ENCODE measurements at regions not wholly inside any gene's neighbourhood (a gene's known extent, or its start where the extent isn't known, plus 50 kb on each side); places are given as distances from the start of the nearest gene placed in this dataset.

DNA sequence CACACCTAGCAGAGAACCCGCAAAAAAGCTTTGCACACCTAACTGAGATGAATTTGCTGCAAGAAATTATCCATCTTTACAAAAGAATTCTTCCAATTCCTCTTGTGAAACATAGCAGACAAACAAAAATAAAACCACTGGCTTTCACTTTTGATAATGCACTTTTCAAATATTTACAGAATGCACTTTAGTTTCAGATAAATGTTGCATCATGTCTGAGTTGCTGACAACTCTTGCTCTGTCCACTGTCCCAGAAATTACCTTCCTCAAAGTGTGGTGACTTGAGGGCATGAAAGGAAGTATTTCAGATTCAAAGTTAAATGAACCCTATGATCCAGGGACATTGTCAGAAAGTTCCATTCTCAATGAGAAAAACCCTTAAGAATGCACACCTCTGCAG lies 256.2 kb upstream of the PARD3B start:
- in situ Hi-C loops (cut with HindIII; ENCODE audit: extremely low pct_ligation_motif_present, low pct_unique_long_range_greater_than_20kb) = no loop called here
- TF ChIP-seq CBFB (CRISPR knock-in tag; IDR thresholded peaks at IDR 0.05) (no peak), ELF1 (CRISPR knock-in tag; IDR thresholded peaks at IDR 0.05) (no peak), ATF4 (CRISPR knock-in tag; IDR thresholded peaks at IDR 0.05) (peak in 1 of 2 experiments; percentile 48; a peak in 1 of 4 replicates), CEBPB (IDR thresholded peaks at IDR 0.05; ENCODE audit: borderline replicate concordance, low read depth, low read length) (peak; percentile 63; the same call in 1 of the 2 replicates)
- no peaks in the 10 kb centered on the region for H4K20me1 ChIP-seq (ENCODE audit: insufficient read depth, low read length)
- H3K27ac ChIP-seq (ENCODE audit: extremely low read length, insufficient read depth, low read length) = no peak overlapping the region
- H3K4me1 ChIP-seq (ENCODE audit: insufficient read depth, low read length) = no peaks in the 10 kb centered on the region
- no peaks in the 10 kb centered on the region for H3K9me3 ChIP-seq (ENCODE audit: low read length)
- BruUV-seq (replicated peaks) = no TSS peak
- no peaks in the 10 kb centered on the region for H3K79me2 ChIP-seq (ENCODE audit: insufficient read depth, low read length)
- no peak overlapping the region for H3K4me2 ChIP-seq (ENCODE audit: low read depth, low read length)
- ATAC-seq (no peak), DNase-seq (ENCODE audit: low spot score) (no peak), FAIRE-seq (no peak)
- H3K4me3 ChIP-seq (replicated peaks in 1 of 3; ENCODE audit: insufficient read depth in 1 of 3, low read depth in 2 of 3, low read length in 3 of 3) = no peak overlapping the region
- intact Hi-C loops (cut with micrococcal nuclease; ENCODE audit: unreplicated experiment) = no loop called here
- H3K36me3 ChIP-seq (replicated peaks in 1 of 2; ENCODE audit: control insufficient read depth in 1 of 2, insufficient read depth in 2 of 2, low read length in 2 of 2) = no peaks in the 10 kb centered on the region
- 0% methylated on average over 1 of the region's 1 CpG for WGBS (ENCODE audit: low lambda C conversion rate)
- H2AFZ ChIP-seq (ENCODE audit: low read length) = no peak overlapping the region
- POLR2A ChIA-PET = no interaction called here
- H3K27me3 ChIP-seq (ENCODE audit: control insufficient read depth in 1 of 2, insufficient read depth in 2 of 2, low read length in 2 of 2) = 0 out of 5 replicates have a peak, but pooled peaks cover 0 to 2% of the 10 kb centered on the region in 2 experiments
- no peak overlapping the region for H3K9ac ChIP-seq (ENCODE audit: insufficient read depth, low read depth, low read length)
- CTCF ChIA-PET (ENCODE audit: low intra/inter-chr PET ratio, low total read pairs) = no interaction called here

DNA sequence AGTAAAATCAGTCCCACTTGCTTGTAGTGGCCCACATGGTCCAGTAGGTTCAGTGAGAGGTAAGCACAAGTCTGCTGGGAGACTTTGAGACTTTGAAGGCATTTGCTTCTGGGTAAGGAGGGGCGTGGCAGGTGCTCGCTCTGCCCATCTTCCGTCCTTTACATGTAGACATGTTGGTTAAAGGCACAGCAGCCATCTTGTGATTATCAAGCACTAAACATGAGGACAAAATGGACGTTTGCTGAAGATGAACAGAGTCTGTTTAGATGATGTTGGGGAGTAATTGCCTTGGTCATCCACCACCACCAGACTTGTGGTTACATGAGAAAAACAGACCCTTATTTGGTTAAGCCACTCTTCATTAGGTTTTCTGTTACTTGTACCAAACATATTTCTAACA lies 252.8 kb upstream of the PARD3B start:
- no peaks in the 10 kb centered on the region for H3K36me3 ChIP-seq (replicated peaks in 1 of 2; ENCODE audit: control insufficient read depth in 1 of 2, insufficient read depth in 2 of 2, low read length in 2 of 2)
- H3K79me2 ChIP-seq (ENCODE audit: insufficient read depth, low read length) = no peaks in the 10 kb centered on the region
- ChIA-PET CTCF (ENCODE audit: low intra/inter-chr PET ratio, low total read pairs) (no interaction called here), POLR2A (no interaction called here)
- H3K9me3 ChIP-seq (ENCODE audit: low read length) = no peaks in the 10 kb centered on the region
- H3K27me3 ChIP-seq (ENCODE audit: control insufficient read depth in 1 of 2, insufficient read depth in 2 of 2, low read length in 2 of 2) = no peaks in the 10 kb centered on the region
- BruUV-seq (replicated peaks) = no TSS peak
- DNase-seq (ENCODE audit: low spot score) (no peak), FAIRE-seq (no peak), ATAC-seq (no peak)
- no peaks in the 10 kb centered on the region for H4K20me1 ChIP-seq (ENCODE audit: insufficient read depth, low read length)
- H3K4me3 ChIP-seq (replicated peaks in 1 of 3; ENCODE audit: insufficient read depth in 1 of 3, low read depth in 2 of 3, low read length in 3 of 3) = no peak overlapping the region
- H2AFZ ChIP-seq (ENCODE audit: low read length) = no peak overlapping the region
- 26% methylated on average over 4 of the region's 4 CpGs for WGBS (ENCODE audit: low lambda C conversion rate)
- no peak overlapping the region for H3K4me2 ChIP-seq (ENCODE audit: low read depth, low read length)
- in situ Hi-C loops (cut with HindIII; ENCODE audit: extremely low pct_ligation_motif_present, low pct_unique_long_range_greater_than_20kb) = no loop called here
- H3K4me1 ChIP-seq (ENCODE audit: insufficient read depth, low read length) = no peaks in the 10 kb centered on the region
- intact Hi-C loops (cut with micrococcal nuclease; ENCODE audit: unreplicated experiment) = no loop called here
- no peak overlapping the region for H3K27ac ChIP-seq (ENCODE audit: extremely low read length, insufficient read depth, low read length)
- TF ChIP-seq ZNF296 (CRISPR knock-in tag; conservative IDR thresholded peaks at IDR 0.05) = no peak
- H3K9ac ChIP-seq (ENCODE audit: insufficient read depth, low read depth, low read length) = no peak overlapping the region
